Progenitor cell of endocrine pancreas (in vitro differentiated cells): ENCODE measurements at regions not wholly inside any gene's neighbourhood (a gene's known extent, or its start where the extent isn't known, plus 50 kb on each side); places are given as distances from the start of the nearest gene placed in this dataset.

Experiments
- DNase-seq: peaks from one replicate; pipeline ENCODE4 v3.0.0; 2021; ENCODE audit warnings: low spot score; ENCODE audit not compliant: unreplicated experiment
- H3K27ac Mint-ChIP-seq: 2 replicates; pipeline ENCODE4 v1.8.0; 2021; ENCODE audit warnings: mild to moderate bottlenecking, moderate library complexity, mixed read lengths
- H3K27me3 Mint-ChIP-seq: 2 replicates; pipeline ENCODE4 v1.8.0; 2021; ENCODE audit warnings: mixed read lengths
- H3K36me3 Mint-ChIP-seq: 2 replicates; pipeline ENCODE4 v1.8.0; 2022; ENCODE audit warnings: mixed read lengths; ENCODE audit not compliant: insufficient read depth
- H3K4me1 Mint-ChIP-seq: 2 replicates; pipeline ENCODE4 v1.8.0; 2021; ENCODE audit warnings: low read depth, mixed read lengths
- H3K4me3 Mint-ChIP-seq: 2 replicates; pipeline ENCODE4 v1.8.0; 2021; ENCODE audit warnings: low read depth, mild to moderate bottlenecking, moderate library complexity, mixed read lengths
- H3K9me3 Mint-ChIP-seq: 2 replicates; pipeline ENCODE4 v1.8.0; 2021; ENCODE audit warnings: low read depth, mixed read lengths
- CTCF ChIP-seq: fragments of 200-600 bp; sonication (generic); IDR thresholded peaks from one replicate; pipeline ENCODE4 v1.5.0; 2021; ENCODE audit warnings: antibody characterized with exemption, mild to moderate bottlenecking; ENCODE audit not compliant: unreplicated experiment

- no peak overlapping the region for H3K27ac Mint-ChIP-seq
- no peaks in the 10 kb centered on the region for H3K4me1 Mint-ChIP-seq
- H3K9me3 Mint-ChIP-seq, result peaks cover under 1% of the 10 kb centered on the region
- H3K27me3 Mint-ChIP-seq, result no peaks in the 10 kb centered on the region
- no peak overlapping the region for H3K4me3 Mint-ChIP-seq
- no peaks in the 10 kb centered on the region for H3K36me3 Mint-ChIP-seq
- TF ChIP-seq CTCF, result no peak
- no peak for DNase-seq
These were observed 204.9 kb upstream of the USP25 start for GRCh38 chr21:15524855-15525254.

GRCh38 chr21:15526798-15527197 lies 203.0 kb upstream of the USP25 start:
- Mint-ChIP-seq H3K9me3 (peaks cover 7% of the 10 kb centered on the region), H3K36me3 (peaks cover 1% of the 10 kb centered on the region), H3K27me3 (no peaks in the 10 kb centered on the region), H3K27ac (no peak overlapping the region), H3K4me3 (no peak overlapping the region), H3K4me1 (no peaks in the 10 kb centered on the region)
- DNase-seq, result no peak
- no peak for TF ChIP-seq CTCF

- Mint-ChIP-seq H3K27ac (no peak overlapping the region), H3K4me1 (no peaks in the 10 kb centered on the region), H3K4me3 (no peak overlapping the region), H3K27me3 (no peaks in the 10 kb centered on the region), H3K36me3 (peaks cover 1% of the 10 kb centered on the region), H3K9me3 (peaks cover 7% of the 10 kb centered on the region)
- TF ChIP-seq CTCF, result no peak
- DNase-seq, result no peak
These were observed 201.4 kb upstream of the USP25 start for GRCh38 chr21:15528346-15528745.

- DNase-seq, result no peak
- Mint-ChIP-seq H3K9me3 (peaks cover 7% of the 10 kb centered on the region), H3K4me1 (no peaks in the 10 kb centered on the region), H3K4me3 (no peak overlapping the region), H3K36me3 (peaks cover 1% of the 10 kb centered on the region), H3K27ac (no peak overlapping the region), H3K27me3 (no peaks in the 10 kb centered on the region)
- no peak for TF ChIP-seq CTCF
These were observed 197.8 kb upstream of the USP25 start for GRCh38 chr21:15531986-15532385.

GRCh38 chr21:15533618-15534017 lies 196.2 kb upstream of the USP25 start:
- Mint-ChIP-seq H3K4me1 (no peaks in the 10 kb centered on the region), H3K36me3 (peaks cover 1% of the 10 kb centered on the region), H3K27me3 (no peaks in the 10 kb centered on the region), H3K4me3 (no peak overlapping the region), H3K9me3 (peaks cover 7% of the 10 kb centered on the region), H3K27ac (no peak overlapping the region)
- DNase-seq, result no peak
- no peak for TF ChIP-seq CTCF

- Mint-ChIP-seq H3K4me3 (no peak overlapping the region), H3K27me3 (no peaks in the 10 kb centered on the region), H3K27ac (no peak overlapping the region), H3K9me3 (peaks cover 7% of the 10 kb centered on the region), H3K36me3 (peaks cover 1% of the 10 kb centered on the region), H3K4me1 (no peaks in the 10 kb centered on the region)
- no peak for TF ChIP-seq CTCF
- DNase-seq, result no peak
These were observed 195.3 kb upstream of the USP25 start for GRCh38 chr21:15534450-15534886.
